Chondrocyte (in vitro differentiated cells): ENCODE measurements at regions not wholly inside any gene's neighbourhood (a gene's known extent, or its start where the extent isn't known, plus 50 kb on each side); places are given as distances from the start of the nearest gene placed in this dataset.

Source experiments
- DNase-seq: peaks from one replicate; pipeline ENCODE4 v3.0.0; 2021; ENCODE audit warnings: mixed read lengths, low spot score
- H3K27ac Mint-ChIP-seq: one replicate; pipeline ENCODE4 v1.8.0; 2021; ENCODE audit warnings: mild to moderate bottlenecking, moderate library complexity, mixed read lengths; ENCODE audit not compliant: unreplicated experiment
- H3K27me3 Mint-ChIP-seq: 2 replicates; pipeline ENCODE4 v1.8.0; 2021; ENCODE audit warnings: low read depth, mixed read lengths
- H3K36me3 Mint-ChIP-seq: 2 replicates; pipeline ENCODE4 v1.8.0; 2021; ENCODE audit warnings: low read depth, mixed read lengths
- H3K4me1 Mint-ChIP-seq: 2 replicates; pipeline ENCODE4 v1.8.0; 2021; ENCODE audit warnings: low read depth, mild to moderate bottlenecking, mixed read lengths
- H3K4me3 Mint-ChIP-seq: one replicate; pipeline ENCODE4 v1.8.0; 2021; ENCODE audit warnings: mild to moderate bottlenecking, moderate library complexity, mixed read lengths; ENCODE audit not compliant: unreplicated experiment
- H3K9me3 Mint-ChIP-seq: 2 replicates; pipeline ENCODE4 v1.8.0; 2021; ENCODE audit warnings: low read depth, mixed read lengths
- TF ChIP-seq, protein P1 (sequence below): fragments of 200-600 bp; sonication (generic); IDR thresholded peaks from 2 replicates; pipeline ENCODE4 v1.5.0; 2021; ENCODE audit warnings: antibody characterized with exemption, mild to moderate bottlenecking, moderate library complexity

DNA sequence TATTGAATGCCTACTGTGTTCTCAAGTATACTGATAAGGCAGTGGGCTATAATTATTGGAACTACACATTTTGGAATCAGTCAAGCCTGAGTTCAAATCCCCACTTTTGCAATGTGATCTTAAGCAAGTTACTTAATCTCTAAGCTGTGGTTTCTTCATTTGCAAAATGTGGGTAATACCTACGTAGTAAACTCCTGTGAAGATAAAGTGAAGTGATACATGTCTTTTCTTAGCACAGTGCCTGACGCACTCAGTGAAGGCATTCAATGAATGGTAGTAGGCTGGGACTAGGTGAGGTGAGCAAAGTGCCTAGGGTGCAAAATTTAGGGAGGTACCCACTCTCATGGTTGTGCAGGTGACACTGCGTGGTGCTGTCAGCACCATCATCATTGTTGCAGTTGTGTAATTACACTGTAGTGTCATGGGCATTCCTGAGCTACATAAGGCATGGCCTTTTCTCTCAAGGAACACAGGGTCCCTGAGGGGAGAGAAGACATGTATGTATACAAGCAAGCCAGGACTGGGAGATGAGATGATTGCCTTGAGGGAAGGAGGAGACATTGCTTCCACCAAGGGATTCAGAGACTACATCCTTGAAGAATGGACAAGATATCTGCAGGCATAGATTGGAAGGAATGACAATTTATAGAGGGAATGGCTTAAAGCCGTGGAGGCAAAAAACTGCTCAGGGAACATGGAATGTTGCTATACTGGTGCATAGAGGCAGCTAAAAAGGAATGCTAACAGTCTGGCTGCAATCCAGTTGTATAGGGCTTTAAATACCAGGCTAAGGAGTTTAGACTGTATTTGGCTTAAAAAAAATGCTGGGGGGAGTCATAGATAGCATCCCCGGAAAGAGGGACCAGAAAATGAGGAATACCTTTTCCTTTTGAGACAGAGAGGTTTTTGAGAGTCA, 129.2 kb upstream of the ARHGAP5 start:
- DNase-seq, result no peak
- Mint-ChIP-seq H3K27ac (no peak overlapping the region), H3K27me3 (no peaks in the 10 kb centered on the region), H3K9me3 (no peaks in the 10 kb centered on the region), H3K4me1 (peaks cover 26% of the 10 kb centered on the region), H3K36me3 (no peaks in the 10 kb centered on the region), H3K4me3 (no peak overlapping the region)
- TF ChIP-seq, protein P1, sequence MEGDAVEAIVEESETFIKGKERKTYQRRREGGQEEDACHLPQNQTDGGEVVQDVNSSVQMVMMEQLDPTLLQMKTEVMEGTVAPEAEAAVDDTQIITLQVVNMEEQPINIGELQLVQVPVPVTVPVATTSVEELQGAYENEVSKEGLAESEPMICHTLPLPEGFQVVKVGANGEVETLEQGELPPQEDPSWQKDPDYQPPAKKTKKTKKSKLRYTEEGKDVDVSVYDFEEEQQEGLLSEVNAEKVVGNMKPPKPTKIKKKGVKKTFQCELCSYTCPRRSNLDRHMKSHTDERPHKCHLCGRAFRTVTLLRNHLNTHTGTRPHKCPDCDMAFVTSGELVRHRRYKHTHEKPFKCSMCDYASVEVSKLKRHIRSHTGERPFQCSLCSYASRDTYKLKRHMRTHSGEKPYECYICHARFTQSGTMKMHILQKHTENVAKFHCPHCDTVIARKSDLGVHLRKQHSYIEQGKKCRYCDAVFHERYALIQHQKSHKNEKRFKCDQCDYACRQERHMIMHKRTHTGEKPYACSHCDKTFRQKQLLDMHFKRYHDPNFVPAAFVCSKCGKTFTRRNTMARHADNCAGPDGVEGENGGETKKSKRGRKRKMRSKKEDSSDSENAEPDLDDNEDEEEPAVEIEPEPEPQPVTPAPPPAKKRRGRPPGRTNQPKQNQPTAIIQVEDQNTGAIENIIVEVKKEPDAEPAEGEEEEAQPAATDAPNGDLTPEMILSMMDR, result no peak

DNA sequence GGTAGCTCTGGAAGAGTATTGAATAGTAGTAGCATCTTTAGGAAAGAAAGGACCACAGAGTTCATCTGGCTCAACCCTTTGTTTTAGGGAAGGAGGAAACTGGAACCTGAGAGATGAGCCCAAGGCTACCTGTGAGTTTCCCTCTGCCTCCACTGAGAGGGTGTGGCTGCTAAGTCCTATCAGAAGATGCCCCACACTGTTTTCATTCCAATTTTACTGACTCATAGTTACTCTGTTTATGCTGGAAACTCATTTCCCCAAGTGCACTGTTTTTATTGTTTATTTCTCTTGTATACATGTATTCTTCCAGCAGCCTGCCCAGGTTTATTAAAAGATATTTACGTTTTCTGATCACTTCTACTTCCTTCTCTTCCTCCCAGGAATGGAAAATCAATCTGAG, 127.4 kb upstream of the ARHGAP5 start:
- Mint-ChIP-seq H3K4me1 (peaks cover 26% of the 10 kb centered on the region), H3K9me3 (no peaks in the 10 kb centered on the region), H3K27me3 (no peaks in the 10 kb centered on the region), H3K36me3 (no peaks in the 10 kb centered on the region), H3K27ac (no peak overlapping the region), H3K4me3 (no peak overlapping the region)
- no peak for DNase-seq
- TF ChIP-seq, protein P1, result no peak

DNA sequence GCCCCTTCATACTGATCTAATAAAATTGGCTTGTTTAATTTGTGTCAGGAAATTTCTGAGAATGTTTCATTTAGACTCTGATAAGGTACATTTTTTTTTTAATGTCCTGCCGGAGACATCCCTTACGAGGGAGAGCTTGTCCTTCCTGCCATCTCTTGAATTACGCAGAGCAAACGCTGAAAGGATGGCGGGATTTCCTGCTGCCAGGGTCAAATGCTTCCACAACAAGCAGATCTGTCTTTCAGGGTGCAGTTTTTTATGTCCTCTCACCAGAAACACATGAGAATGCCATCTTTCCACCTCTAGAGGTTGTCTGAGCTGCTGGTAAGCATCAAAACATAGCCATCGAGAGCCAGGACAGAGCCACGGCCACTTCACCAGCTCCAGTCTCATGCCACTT, 126.8 kb upstream of the ARHGAP5 start:
- Mint-ChIP-seq H3K4me3 (no peak overlapping the region), H3K27me3 (no peaks in the 10 kb centered on the region), H3K4me1 (peaks cover 26% of the 10 kb centered on the region), H3K27ac (no peak overlapping the region), H3K36me3 (no peaks in the 10 kb centered on the region), H3K9me3 (no peaks in the 10 kb centered on the region)
- TF ChIP-seq, protein P1, result no peak
- DNase-seq, result no peak

DNA sequence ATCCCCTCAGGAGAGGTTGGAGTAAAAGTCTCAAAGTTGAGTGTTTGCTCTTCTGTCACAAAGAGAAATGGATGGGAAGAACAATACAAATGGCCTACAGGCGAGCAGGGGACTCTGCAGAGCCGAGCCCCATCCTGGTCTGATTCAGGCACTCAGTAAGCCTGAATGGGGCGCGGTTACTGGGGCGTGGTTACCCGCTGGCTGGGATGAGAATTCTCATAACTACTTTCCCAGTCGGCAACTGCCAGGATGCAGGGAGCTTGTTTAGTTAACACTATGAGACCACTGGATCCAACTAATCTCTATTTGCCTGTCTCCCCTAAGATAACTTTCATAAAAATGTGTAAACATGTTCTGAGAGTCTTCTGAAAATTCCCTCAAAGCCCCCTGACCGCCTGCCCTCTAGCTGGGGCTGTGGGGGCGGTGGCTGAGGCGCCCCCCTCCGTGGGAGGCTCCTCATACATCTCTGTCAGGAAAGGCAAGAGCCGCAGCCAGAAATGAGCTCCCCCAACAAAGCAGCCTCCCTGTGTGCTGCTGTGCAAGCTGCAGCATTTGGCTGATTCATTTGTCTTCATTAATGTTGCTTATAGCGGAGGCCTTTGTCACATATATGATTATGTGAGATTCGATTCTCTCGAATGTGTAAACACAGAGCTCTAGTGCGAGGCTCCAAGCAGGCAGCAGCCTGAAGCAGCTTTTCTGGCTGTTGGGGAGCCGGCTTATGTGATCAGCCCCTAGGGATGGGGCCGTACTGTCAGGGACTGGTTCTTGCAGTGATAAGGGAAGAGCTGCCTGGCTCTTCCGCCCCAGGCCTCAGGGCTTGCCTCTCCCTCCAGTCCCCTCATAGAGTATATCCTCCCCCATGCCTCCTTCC, 126.1 kb upstream of the ARHGAP5 start:
- Mint-ChIP-seq H3K36me3 (no peaks in the 10 kb centered on the region), H3K27me3 (no peaks in the 10 kb centered on the region), H3K4me3 (no peak overlapping the region), H3K27ac (no peak overlapping the region), H3K4me1 (peaks cover 26% of the 10 kb centered on the region), H3K9me3 (no peaks in the 10 kb centered on the region)
- TF ChIP-seq, protein P1, result no peak
- DNase-seq, result no peak

DNA sequence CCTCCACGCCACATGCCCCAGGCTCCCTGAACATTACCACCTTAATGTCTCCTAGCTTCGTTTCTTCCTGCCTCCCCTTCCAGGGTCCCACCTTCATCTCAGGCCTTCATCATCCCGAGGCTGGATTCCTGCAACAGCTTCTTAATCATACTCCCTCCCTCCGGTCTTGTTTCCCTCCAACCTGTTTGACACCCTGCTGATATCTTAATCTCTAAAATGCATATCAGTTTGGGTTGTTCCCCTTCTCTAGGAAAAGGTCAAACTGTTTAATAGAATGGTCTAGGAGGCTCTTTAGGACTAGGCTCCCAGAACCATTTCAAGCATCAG, 125.5 kb upstream of the ARHGAP5 start:
- H3K9me3 Mint-ChIP-seq, result no peaks in the 10 kb centered on the region
- TF ChIP-seq, protein P1, result no peak
- peaks cover 28% of the 10 kb centered on the region for H3K4me1 Mint-ChIP-seq
- no peaks in the 10 kb centered on the region for H3K27me3 Mint-ChIP-seq
- no peak for DNase-seq
- H3K4me3 Mint-ChIP-seq, result no peak overlapping the region
- no peak overlapping the region for H3K27ac Mint-ChIP-seq
- no peaks in the 10 kb centered on the region for H3K36me3 Mint-ChIP-seq
